Activated CD4-positive, alpha-beta T cell treated with anti-CD3 and anti-CD28 coated beads for 4 hours (primary cell): ENCODE measurements at regions not wholly inside any gene's neighbourhood (a gene's known extent, or its start where the extent isn't known, plus 50 kb on each side); places are given as distances from the start of the nearest gene placed in this dataset.

Experiments
- DNase-seq, 2 donors: peaks; one replicate each; pipeline ENCODE4 v3.0.0-alpha.2; 2020

DNA sequence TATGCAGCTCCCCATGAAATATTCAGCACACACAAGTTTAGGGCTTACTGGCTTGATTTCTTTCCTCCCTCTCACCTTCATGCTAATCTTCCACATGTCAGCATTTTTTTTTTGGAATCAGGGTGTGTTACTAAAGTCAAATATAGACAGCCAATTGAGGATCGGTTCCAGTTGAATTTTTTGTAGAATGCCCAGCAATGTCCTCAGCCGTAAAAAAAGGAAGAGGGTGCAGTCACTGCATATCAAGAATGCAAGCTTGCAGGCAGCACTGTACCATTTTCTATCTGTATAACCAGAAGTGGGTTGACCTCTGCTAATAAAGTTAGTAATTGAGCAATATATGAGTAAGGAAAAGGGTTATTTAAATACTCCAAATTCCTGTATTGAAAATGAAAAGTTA is 51.4 kb upstream of the CHMP2B start:
- DNase-seq: no peak

DNA sequence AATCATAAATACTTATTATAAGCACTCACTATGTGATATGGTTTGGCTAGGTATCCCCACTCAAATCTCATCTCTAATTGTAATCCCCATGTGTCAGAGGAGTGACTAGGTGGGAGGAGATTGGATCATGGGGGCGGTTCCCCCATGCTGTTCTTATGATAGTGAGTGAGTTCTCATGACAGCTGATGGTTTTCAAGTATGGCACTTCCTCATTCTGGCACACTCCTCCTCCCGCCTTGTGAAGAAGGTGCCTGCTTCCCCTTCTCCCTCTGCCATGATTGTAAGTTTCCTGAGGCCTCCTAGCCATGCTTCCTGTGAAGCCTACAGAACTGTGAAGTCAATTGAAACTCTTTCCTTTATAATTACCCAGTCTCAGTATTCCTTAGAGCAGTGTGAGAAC is 53.3 kb upstream of the CHMP2B start:
- DNase-seq: no peak

GRCh38 chr3:87173071-87173470 is 54.0 kb upstream of the CHMP2B start:
- no peak for DNase-seq

GRCh38 chr3:87167628-87168456 is 59.3 kb upstream of the CHMP2B start:
- peak in 1 of 2 donors; percentile 15 for DNase-seq

DNA sequence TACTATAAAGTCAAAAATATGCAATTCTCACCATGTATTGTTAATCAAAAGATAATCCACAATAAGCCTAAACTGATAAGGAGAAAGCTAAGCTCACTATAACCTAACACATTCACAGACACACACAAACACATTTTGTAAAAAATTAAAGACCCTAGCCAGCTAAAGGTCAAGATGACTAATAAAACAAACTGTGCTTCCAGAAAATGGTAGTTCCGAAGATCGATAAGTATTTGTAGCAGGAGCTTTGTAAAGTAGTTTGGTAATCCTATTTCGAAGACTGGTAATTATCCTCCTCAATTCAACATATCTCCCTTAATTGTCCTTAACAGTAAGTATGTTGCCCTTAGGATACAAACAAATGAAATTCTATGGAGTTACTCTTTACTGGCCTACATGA is 62.9 kb upstream of the CHMP2B start:
- DNase-seq: no peak

DNA sequence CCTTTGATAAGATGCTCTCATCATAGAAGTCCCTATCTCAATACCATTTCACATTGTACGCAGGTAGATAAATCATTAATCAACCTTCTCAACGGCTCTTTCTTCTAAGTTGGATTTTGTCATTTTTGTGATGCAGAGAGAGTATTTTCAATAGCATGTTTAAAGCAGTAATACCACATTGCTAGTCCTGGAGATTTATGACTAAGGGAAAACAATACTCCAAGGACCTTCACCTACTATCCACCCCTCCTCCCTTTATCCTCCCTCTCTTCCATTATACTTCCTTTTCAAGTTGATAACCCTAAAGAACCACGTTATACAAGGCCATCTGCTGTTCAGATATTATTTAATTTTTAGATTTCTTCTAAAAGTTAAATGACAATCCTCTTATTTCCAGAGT is 65.3 kb upstream of the CHMP2B start:
- no peak for DNase-seq

DNA sequence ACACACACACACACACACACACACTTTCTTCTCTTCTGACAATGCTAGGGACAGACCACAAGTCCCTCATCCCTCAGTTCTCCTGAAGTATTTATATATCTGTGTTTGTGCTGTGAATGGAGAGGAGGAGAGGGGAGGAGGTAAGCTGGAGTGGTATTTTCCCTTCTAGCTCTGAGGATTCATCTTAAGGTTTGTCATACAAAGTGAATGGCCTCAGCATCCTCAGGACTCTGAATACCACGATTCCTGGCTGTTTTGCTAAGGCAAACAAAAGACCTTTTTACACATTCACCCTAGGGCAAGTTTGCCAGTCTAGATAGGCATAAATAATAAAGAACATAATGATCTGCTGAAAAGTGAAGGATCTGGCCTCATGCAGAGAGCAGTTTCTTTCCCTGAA is 65.7 kb upstream of the CHMP2B start:
- no peak for DNase-seq

- no peak for DNase-seq
Observed at GRCh38 chr3:87161013-87161412, 66.1 kb upstream of the CHMP2B start.

DNA sequence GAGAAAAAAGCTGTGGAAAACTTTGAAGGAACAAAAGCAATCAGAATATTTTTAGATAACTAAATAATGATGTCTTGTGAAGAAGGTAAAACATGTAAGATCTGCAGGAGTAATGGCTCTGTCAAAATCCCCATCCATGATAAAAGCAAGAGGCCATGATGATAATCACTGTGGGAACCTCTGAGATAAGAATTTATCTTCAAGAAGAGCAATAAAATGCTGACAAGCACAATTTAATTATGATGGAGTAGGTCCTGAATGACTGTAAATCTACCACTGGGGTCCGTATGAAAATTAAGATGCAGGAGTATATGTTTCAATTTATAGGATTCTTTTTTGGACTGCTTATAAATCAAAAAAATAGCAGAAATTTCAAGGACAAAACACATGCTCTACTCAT is 68.3 kb upstream of the CHMP2B start:
- no peak for DNase-seq

DNA sequence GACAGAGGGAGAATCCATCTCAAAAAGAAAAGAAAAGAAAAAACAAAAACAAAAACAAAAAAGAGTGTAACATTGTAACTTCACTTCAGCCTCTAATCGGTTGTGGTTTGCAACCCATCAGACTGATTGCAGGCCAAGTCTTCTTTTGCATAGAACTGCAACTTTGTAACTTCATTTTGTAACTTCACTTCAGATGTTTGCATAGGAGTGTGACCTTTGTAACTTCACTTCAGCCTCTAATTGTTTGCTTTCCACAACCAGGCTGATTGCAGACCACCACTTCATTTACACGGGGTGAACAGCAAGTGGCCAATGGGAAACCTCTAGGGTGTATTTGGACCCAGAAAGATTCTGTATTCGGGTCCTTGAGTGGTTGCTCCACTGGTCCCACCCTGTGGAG is 79.1 kb upstream of the CHMP2B start:
- DNase-seq: no peak

- no peak for DNase-seq
Observed at GRCh38 chr3:87147562-87147961, 79.5 kb upstream of the CHMP2B start.

GRCh38 chr3:87145553-87145952 is 81.6 kb upstream of the CHMP2B start:
- no peak for DNase-seq

DNA sequence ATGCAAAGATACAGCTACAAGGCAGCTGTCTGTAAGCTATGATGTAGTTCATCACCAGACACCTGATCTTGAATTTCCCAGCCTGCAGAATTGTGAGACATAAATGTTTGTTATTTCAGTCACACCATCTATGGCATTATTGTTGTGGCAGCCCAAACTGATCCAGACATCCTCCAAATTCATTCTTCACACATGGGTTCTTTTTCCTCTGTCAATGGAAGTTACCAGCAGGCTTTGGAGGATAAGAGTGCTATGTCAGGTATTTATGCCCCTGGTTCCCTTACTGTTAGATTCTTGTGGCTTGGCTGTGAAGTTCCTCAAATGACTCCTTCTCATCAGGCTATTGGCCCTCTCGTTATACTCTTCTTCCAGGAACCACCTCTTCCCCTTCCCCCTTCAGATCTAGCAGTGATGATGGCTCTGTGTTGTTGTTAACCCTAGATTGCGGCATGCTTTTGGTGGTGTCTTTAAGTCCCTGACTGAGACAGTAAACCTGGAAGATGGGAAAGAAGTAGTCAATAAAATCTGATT is 91.0 kb upstream of the CHMP2B start:
- DNase-seq: no peak

GRCh38 chr3:87135412-87135811 is 91.7 kb upstream of the CHMP2B start:
- no peak for DNase-seq

- DNase-seq: no peak
Observed at GRCh38 chr3:87132801-87133200, 94.3 kb upstream of the CHMP2B start.

DNA sequence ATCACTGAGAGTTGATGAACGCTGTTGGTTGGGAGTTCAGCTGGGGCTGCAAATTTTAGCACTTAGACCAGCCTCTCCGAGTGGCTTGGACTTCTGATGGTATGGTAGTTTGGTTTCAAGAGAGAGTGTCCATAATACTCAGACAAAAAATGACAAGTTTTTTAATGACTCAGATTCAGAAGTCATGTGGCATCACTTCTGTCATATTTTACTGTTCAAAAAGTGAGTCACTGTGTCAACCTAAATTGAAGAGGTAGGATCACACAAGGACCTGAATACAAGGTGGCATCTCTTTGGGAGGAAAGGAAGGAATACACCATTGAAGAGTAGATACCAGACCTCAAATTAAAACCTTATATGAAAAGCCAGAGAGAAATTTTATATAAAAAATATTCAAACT is 99.1 kb upstream of the CHMP2B start:
- DNase-seq: no peak

- DNase-seq: no peak
Observed at GRCh38 chr3:87127281-87127680, 99.8 kb upstream of the CHMP2B start.

GRCh38 chr3:87126321-87126720 is 100.8 kb upstream of the CHMP2B start:
- DNase-seq: no peak

- DNase-seq: no peak
Observed at GRCh38 chr3:87125116-87125515, 102.0 kb upstream of the CHMP2B start.

DNA sequence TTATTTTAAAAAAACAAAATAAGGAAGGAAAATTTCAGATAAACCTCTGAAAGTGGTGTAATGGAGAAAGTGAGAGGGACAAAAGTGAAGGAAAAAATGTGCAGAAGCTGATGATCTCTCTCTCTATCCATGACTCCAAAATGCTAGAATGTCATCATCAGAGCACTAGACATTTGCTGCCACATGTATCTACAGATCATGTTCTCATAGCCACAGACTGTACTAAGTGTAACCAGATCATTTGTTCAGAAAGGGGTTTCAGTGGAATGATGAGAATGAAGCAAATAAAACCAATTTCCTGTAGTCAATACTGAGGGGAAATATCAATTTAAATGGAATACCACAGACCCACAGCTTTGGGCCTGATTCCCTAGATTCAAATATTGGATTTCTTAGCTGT is 104.3 kb upstream of the CHMP2B start:
- no peak for DNase-seq

- no peak for DNase-seq
Observed at GRCh38 chr3:87121856-87122255, 105.3 kb upstream of the CHMP2B start.

DNA sequence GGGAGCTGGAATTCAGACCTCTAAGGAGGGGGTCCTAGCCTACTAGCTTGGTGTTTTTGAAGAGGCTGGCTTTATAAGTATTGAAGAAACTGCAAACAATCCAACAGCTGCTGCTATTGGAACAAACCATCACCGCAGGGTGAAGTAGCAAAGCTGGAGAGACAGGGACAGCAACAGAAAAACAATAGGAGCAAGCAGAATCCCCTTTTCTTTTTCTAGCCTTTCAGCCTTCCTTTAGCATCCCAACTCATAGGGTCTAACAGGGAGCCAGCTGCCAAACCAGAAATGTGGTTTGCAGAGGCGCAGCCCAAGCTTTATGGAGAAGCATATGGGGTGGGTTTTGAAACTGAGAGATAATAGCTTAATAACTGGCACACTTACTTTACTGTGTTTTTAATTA is 106.2 kb upstream of the CHMP2B start:
- DNase-seq: no peak

DNA sequence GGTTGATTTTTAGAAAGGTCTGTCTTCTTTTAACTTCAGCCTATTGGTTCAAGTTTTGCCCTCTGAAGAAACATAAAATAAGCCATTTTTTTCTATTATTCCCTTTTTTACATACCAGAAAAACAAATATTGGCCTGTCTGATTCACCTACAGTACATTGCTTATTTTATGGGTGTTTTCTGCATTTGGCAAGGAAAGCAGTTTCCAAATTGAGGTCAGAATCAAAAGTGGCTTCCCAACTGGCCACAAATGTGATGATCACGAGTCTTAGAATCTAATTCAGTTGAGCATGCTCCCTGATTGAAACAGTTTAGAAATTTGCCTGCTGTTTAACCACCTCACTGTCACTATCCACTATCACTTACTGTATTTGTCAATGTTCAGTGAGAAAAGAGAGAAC is 106.9 kb upstream of the CHMP2B start:
- DNase-seq: no peak

- no peak for DNase-seq
Observed at GRCh38 chr3:87109465-87109864, 117.6 kb upstream of the CHMP2B start.
